GM23338 (cell line): ENCODE measurements at regions not wholly inside any gene's neighbourhood (a gene's known extent, or its start where the extent isn't known, plus 50 kb on each side); places are given as distances from the start of the nearest gene placed in this dataset.

Experiments
- ATAC-seq: fragments of 200-7000 bp; cut with Tn5 transposase; 3 replicates; pipeline ENCODE4 v1.9.1; 2020
- DNase-seq: peaks from one replicate; pipeline ENCODE4 v3.0.0-alpha.2; 2015; ENCODE audit warnings: low spot score
- H2AFZ ChIP-seq: fragments of 200-600 bp; sonication (generic); 2 replicates; pipeline ENCODE4 v1.8.0; 2016; ENCODE audit warnings: antibody characterized with exemption, mild to moderate bottlenecking, moderate library complexity
- H3F3A ChIP-seq: fragments of 200-600 bp; sonication (generic); replicated peaks from 2 replicates; pipeline ENCODE4 v1.8.0; 2017; ENCODE audit warnings: antibody characterized with exemption, mixed run types, low read depth
- H3K27ac ChIP-seq: fragments of 200-600 bp; sonication (generic); 2 replicates; pipeline ENCODE4 v1.6.1; 2016; ENCODE audit warnings: low read depth
- H3K27me3 ChIP-seq: fragments of 200-600 bp; sonication (generic); 2 replicates; pipeline ENCODE4 v1.8.0; 2016; ENCODE audit warnings: mild to moderate bottlenecking, mixed run types, moderate library complexity; ENCODE audit not compliant: insufficient read depth
- H3K36me3 ChIP-seq: fragments of 200-600 bp; sonication (generic); 2 replicates; pipeline ENCODE4 v1.8.0; 2016; ENCODE audit warnings: mild to moderate bottlenecking; ENCODE audit not compliant: insufficient read depth
- H3K4me1 ChIP-seq: fragments of 200-600 bp; sonication (generic); 2 replicates; pipeline ENCODE4 v1.8.0; 2016; ENCODE audit warnings: mild to moderate bottlenecking, moderate library complexity; ENCODE audit not compliant: insufficient read depth
- H3K4me2 ChIP-seq: fragments of 200-600 bp; sonication (generic); 2 replicates; pipeline ENCODE4 v1.7.1; 2017; ENCODE audit warnings: mixed run types
- H3K4me3 ChIP-seq: fragments of 200-600 bp; sonication (generic); 2 replicates; pipeline ENCODE4 v1.6.1; 2016; ENCODE audit warnings: mixed run types
- H3K79me2 ChIP-seq: fragments of 200-600 bp; sonication (generic); replicated peaks from 2 replicates; pipeline ENCODE4 v1.8.0; 2017; ENCODE audit warnings: mild to moderate bottlenecking; ENCODE audit not compliant: insufficient read depth
- H3K9me2 ChIP-seq: fragments of 200-600 bp; sonication (generic); 2 replicates; pipeline ENCODE4 v1.8.0; 2017; ENCODE audit not compliant: insufficient read depth
- H4K20me1 ChIP-seq: fragments of 200-600 bp; sonication (generic); replicated peaks from 2 replicates; pipeline ENCODE4 v1.8.0; 2017; ENCODE audit warnings: mild to moderate bottlenecking; ENCODE audit not compliant: insufficient read depth
- H3K27ac Mint-ChIP-seq: 2 replicates; pipeline ENCODE4 v1.8.0; 2020; ENCODE audit warnings: inconsistent platforms, mild to moderate bottlenecking, moderate library complexity, mixed read lengths
- H3K27me3 Mint-ChIP-seq: 3 replicates; pipeline ENCODE4 v1.8.0; 2022; ENCODE audit warnings: low read depth, mild to moderate bottlenecking, moderate library complexity, mixed read lengths, inconsistent platforms; ENCODE audit not compliant: insufficient read depth, poor library complexity
- H3K36me3 Mint-ChIP-seq: 3 replicates; pipeline ENCODE4 v1.8.0; 2021; ENCODE audit warnings: low read depth, mild to moderate bottlenecking, inconsistent platforms, moderate library complexity, mixed read lengths
- H3K4me1 Mint-ChIP-seq: 3 replicates; pipeline ENCODE4 v1.8.0; 2020; ENCODE audit warnings: mild to moderate bottlenecking, inconsistent platforms, mixed read lengths
- H3K4me3 Mint-ChIP-seq: 3 replicates; pipeline ENCODE4 v1.8.0; 2021; ENCODE audit warnings: moderate library complexity, mild to moderate bottlenecking, inconsistent platforms, mixed read lengths
- H3K9me3 Mint-ChIP-seq: 3 replicates; pipeline ENCODE4 v1.8.0; 2020; ENCODE audit warnings: moderate library complexity, mild to moderate bottlenecking, inconsistent platforms, mixed read lengths
- CTCF ChIP-seq, 2 experiments: fragments of 200-600 bp in 1 of 2; sonication (generic) in 1 of 2; conservative IDR thresholded peaks; 2 replicates each; pipeline versions ENCODE4 v1.5.1 to v1.6.1; 2016 to 2017; ENCODE audit warnings: antibody characterized with exemption in 2 of 2, low read depth in 2 of 2, mild to moderate bottlenecking in 2 of 2, moderate library complexity in 1 of 2
- ETS1 ChIP-seq: IDR thresholded peaks from 2 replicates; pipeline ENCODE4 v1.6.1; 2016; ENCODE audit warnings: antibody characterized with exemption
- EZH2 ChIP-seq: fragments of 200-600 bp; sonication (generic); IDR thresholded peaks from one replicate; pipeline ENCODE4 v1.8.0; 2017; ENCODE audit warnings: antibody characterized with exemption, mild to moderate bottlenecking, low read depth; ENCODE audit not compliant: unreplicated experiment
- EZH2phosphoT487 ChIP-seq: fragments of 200-600 bp; sonication (generic); IDR thresholded peaks from one replicate; pipeline ENCODE4 v1.8.1; 2018; ENCODE audit warnings: antibody characterized with exemption; ENCODE audit not compliant: unreplicated experiment
- JUNB ChIP-seq: IDR thresholded peaks from one replicate; pipeline ENCODE4 v1.6.1; 2016; ENCODE audit warnings: antibody characterized with exemption; ENCODE audit not compliant: unreplicated experiment
- NANOG ChIP-seq: IDR thresholded peaks from 2 replicates; pipeline ENCODE4 v1.6.1; 2016; ENCODE audit warnings: antibody characterized with exemption, borderline replicate concordance
- POLR2AphosphoS5 ChIP-seq: IDR thresholded peaks from 2 replicates; pipeline ENCODE4 v1.6.1; 2016; ENCODE audit warnings: antibody characterized with exemption, low read depth
- REST ChIP-seq: IDR thresholded peaks from one replicate; pipeline ENCODE4 v1.6.1; 2018; ENCODE audit warnings: antibody characterized with exemption; ENCODE audit not compliant: unreplicated experiment
- STAT1 ChIP-seq: IDR thresholded peaks from one replicate; pipeline ENCODE4 v1.6.1; 2016; ENCODE audit warnings: antibody characterized with exemption; ENCODE audit not compliant: unreplicated experiment
- ZNF114 ChIP-seq: fragments of 250-450 bp; sonication (Bioruptor Pico); IDR thresholded peaks from 2 replicates; pipeline ENCODE4 v1.5.0; 2020; ENCODE audit warnings: mild to moderate bottlenecking, moderate library complexity
- ZNF331 ChIP-seq: fragments of 250-450 bp; sonication (Bioruptor Pico); IDR thresholded peaks from 2 replicates; pipeline ENCODE4 v1.5.0; 2020; ENCODE audit warnings: low read depth, mild to moderate bottlenecking, moderate library complexity
- ZNF462 ChIP-seq: fragments of 250-450 bp; sonication (Bioruptor Pico); IDR thresholded peaks from 2 replicates; pipeline ENCODE4 v1.5.0; 2020; ENCODE audit warnings: mild to moderate bottlenecking, moderate library complexity

GRCh38 chr18:78159397-78159796, 820.2 kb upstream of the SALL3 start:
- TF ChIP-seq JUNB (no peak), POLR2AphosphoS5 (no peak), STAT1 (no peak), ETS1 (no peak), EZH2phosphoT487 (no peak), EZH2 (no peak), ZNF462 (no peak), CTCF (conservative IDR thresholded peaks at IDR 0.05; ENCODE audit: low read depth in 2 of 2) (no peak), ZNF114 (CRISPR knock-in tag) (no peak), ZNF331 (CRISPR knock-in tag) (no peak), REST (no peak), NANOG (no peak)
- peaks cover 67% of the 10 kb centered on the region for H3K9me3 Mint-ChIP-seq
- H3K36me3 Mint-ChIP-seq = peaks cover 36% of the 10 kb centered on the region
- DNase-seq (no peak), ATAC-seq (no peak)
- H3K27ac ChIP-seq = no peak overlapping the region
- no peaks in the 10 kb centered on the region; the same call in 2 of the 3 replicates for H3K4me1 Mint-ChIP-seq
- peaks cover 4% of the 10 kb centered on the region for H3K27me3 Mint-ChIP-seq
- no peaks in the 10 kb centered on the region for H3K27me3 ChIP-seq
- no peaks in the 10 kb centered on the region for H3F3A ChIP-seq
- no peaks in the 10 kb centered on the region for H3K4me1 ChIP-seq
- H2AFZ ChIP-seq = no peak overlapping the region
- H3K9me2 ChIP-seq = no peaks in the 10 kb centered on the region
- no peak overlapping the region for H3K27ac Mint-ChIP-seq
- no peak overlapping the region for H3K4me2 ChIP-seq
- H3K79me2 ChIP-seq = no peaks in the 10 kb centered on the region
- peaks cover 7% of the 10 kb centered on the region; the same call in 1 of the 2 replicates for H3K36me3 ChIP-seq
- no peak overlapping the region for H3K4me3 ChIP-seq
- H4K20me1 ChIP-seq = no peaks in the 10 kb centered on the region
- H3K4me3 Mint-ChIP-seq = no peak overlapping the region
